GM23338 (cell line): ENCODE measurements at regions not wholly inside any gene's neighbourhood (a gene's known extent, or its start where the extent isn't known, plus 50 kb on each side); places are given as distances from the start of the nearest gene placed in this dataset.

Experiments
- ATAC-seq: fragments of 200-7000 bp; cut with Tn5 transposase; 3 replicates; pipeline ENCODE4 v1.9.1; 2020
- DNase-seq: peaks from one replicate; pipeline ENCODE4 v3.0.0-alpha.2; 2015; ENCODE audit warnings: low spot score
- H2AFZ ChIP-seq: fragments of 200-600 bp; sonication (generic); 2 replicates; pipeline ENCODE4 v1.8.0; 2016; ENCODE audit warnings: antibody characterized with exemption, mild to moderate bottlenecking, moderate library complexity
- H3F3A ChIP-seq: fragments of 200-600 bp; sonication (generic); replicated peaks from 2 replicates; pipeline ENCODE4 v1.8.0; 2017; ENCODE audit warnings: antibody characterized with exemption, mixed run types, low read depth
- H3K27ac ChIP-seq: fragments of 200-600 bp; sonication (generic); 2 replicates; pipeline ENCODE4 v1.6.1; 2016; ENCODE audit warnings: low read depth
- H3K27me3 ChIP-seq: fragments of 200-600 bp; sonication (generic); 2 replicates; pipeline ENCODE4 v1.8.0; 2016; ENCODE audit warnings: mild to moderate bottlenecking, mixed run types, moderate library complexity; ENCODE audit not compliant: insufficient read depth
- H3K36me3 ChIP-seq: fragments of 200-600 bp; sonication (generic); 2 replicates; pipeline ENCODE4 v1.8.0; 2016; ENCODE audit warnings: mild to moderate bottlenecking; ENCODE audit not compliant: insufficient read depth
- H3K4me1 ChIP-seq: fragments of 200-600 bp; sonication (generic); 2 replicates; pipeline ENCODE4 v1.8.0; 2016; ENCODE audit warnings: mild to moderate bottlenecking, moderate library complexity; ENCODE audit not compliant: insufficient read depth
- H3K4me2 ChIP-seq: fragments of 200-600 bp; sonication (generic); 2 replicates; pipeline ENCODE4 v1.7.1; 2017; ENCODE audit warnings: mixed run types
- H3K4me3 ChIP-seq: fragments of 200-600 bp; sonication (generic); 2 replicates; pipeline ENCODE4 v1.6.1; 2016; ENCODE audit warnings: mixed run types
- H3K79me2 ChIP-seq: fragments of 200-600 bp; sonication (generic); replicated peaks from 2 replicates; pipeline ENCODE4 v1.8.0; 2017; ENCODE audit warnings: mild to moderate bottlenecking; ENCODE audit not compliant: insufficient read depth
- H3K9me2 ChIP-seq: fragments of 200-600 bp; sonication (generic); 2 replicates; pipeline ENCODE4 v1.8.0; 2017; ENCODE audit not compliant: insufficient read depth
- H4K20me1 ChIP-seq: fragments of 200-600 bp; sonication (generic); replicated peaks from 2 replicates; pipeline ENCODE4 v1.8.0; 2017; ENCODE audit warnings: mild to moderate bottlenecking; ENCODE audit not compliant: insufficient read depth
- H3K27ac Mint-ChIP-seq: 2 replicates; pipeline ENCODE4 v1.8.0; 2020; ENCODE audit warnings: inconsistent platforms, mild to moderate bottlenecking, moderate library complexity, mixed read lengths
- H3K27me3 Mint-ChIP-seq: 3 replicates; pipeline ENCODE4 v1.8.0; 2022; ENCODE audit warnings: low read depth, mild to moderate bottlenecking, moderate library complexity, mixed read lengths, inconsistent platforms; ENCODE audit not compliant: insufficient read depth, poor library complexity
- H3K36me3 Mint-ChIP-seq: 3 replicates; pipeline ENCODE4 v1.8.0; 2021; ENCODE audit warnings: low read depth, mild to moderate bottlenecking, inconsistent platforms, moderate library complexity, mixed read lengths
- H3K4me1 Mint-ChIP-seq: 3 replicates; pipeline ENCODE4 v1.8.0; 2020; ENCODE audit warnings: mild to moderate bottlenecking, inconsistent platforms, mixed read lengths
- H3K4me3 Mint-ChIP-seq: 3 replicates; pipeline ENCODE4 v1.8.0; 2021; ENCODE audit warnings: moderate library complexity, mild to moderate bottlenecking, inconsistent platforms, mixed read lengths
- H3K9me3 Mint-ChIP-seq: 3 replicates; pipeline ENCODE4 v1.8.0; 2020; ENCODE audit warnings: moderate library complexity, mild to moderate bottlenecking, inconsistent platforms, mixed read lengths
- CREB1 ChIP-seq: fragments of 250-450 bp; sonication (Bioruptor Pico); IDR thresholded peaks from 2 replicates; pipeline ENCODE4 v1.5.0; 2020; ENCODE audit warnings: low read depth, mild to moderate bottlenecking, moderate library complexity
- CTCF ChIP-seq, 2 experiments: fragments of 200-600 bp in 1 of 2; sonication (generic) in 1 of 2; conservative IDR thresholded peaks; 2 replicates each; pipeline versions ENCODE4 v1.5.1 to v1.6.1; 2016 to 2017; ENCODE audit warnings: antibody characterized with exemption in 2 of 2, low read depth in 2 of 2, mild to moderate bottlenecking in 2 of 2, moderate library complexity in 1 of 2
- EZH2 ChIP-seq: fragments of 200-600 bp; sonication (generic); IDR thresholded peaks from one replicate; pipeline ENCODE4 v1.8.0; 2017; ENCODE audit warnings: antibody characterized with exemption, mild to moderate bottlenecking, low read depth; ENCODE audit not compliant: unreplicated experiment
- EZH2phosphoT487 ChIP-seq: fragments of 200-600 bp; sonication (generic); IDR thresholded peaks from one replicate; pipeline ENCODE4 v1.8.1; 2018; ENCODE audit warnings: antibody characterized with exemption; ENCODE audit not compliant: unreplicated experiment
- JUNB ChIP-seq: IDR thresholded peaks from one replicate; pipeline ENCODE4 v1.6.1; 2016; ENCODE audit warnings: antibody characterized with exemption; ENCODE audit not compliant: unreplicated experiment
- NANOG ChIP-seq: IDR thresholded peaks from 2 replicates; pipeline ENCODE4 v1.6.1; 2016; ENCODE audit warnings: antibody characterized with exemption, borderline replicate concordance
- POLR2AphosphoS5 ChIP-seq: IDR thresholded peaks from 2 replicates; pipeline ENCODE4 v1.6.1; 2016; ENCODE audit warnings: antibody characterized with exemption, low read depth
- STAT1 ChIP-seq: IDR thresholded peaks from one replicate; pipeline ENCODE4 v1.6.1; 2016; ENCODE audit warnings: antibody characterized with exemption; ENCODE audit not compliant: unreplicated experiment
- ZNF114 ChIP-seq: fragments of 250-450 bp; sonication (Bioruptor Pico); IDR thresholded peaks from 2 replicates; pipeline ENCODE4 v1.5.0; 2020; ENCODE audit warnings: mild to moderate bottlenecking, moderate library complexity
- ZNF331 ChIP-seq: fragments of 250-450 bp; sonication (Bioruptor Pico); IDR thresholded peaks from 2 replicates; pipeline ENCODE4 v1.5.0; 2020; ENCODE audit warnings: low read depth, mild to moderate bottlenecking, moderate library complexity
- TF ChIP-seq, protein P1 (sequence below): IDR thresholded peaks from 2 replicates; pipeline ENCODE4 v1.6.1; 2016; ENCODE audit warnings: antibody characterized with exemption
- TF ChIP-seq, protein P2 (sequence below): IDR thresholded peaks from one replicate; pipeline ENCODE4 v1.6.1; 2018; ENCODE audit warnings: antibody characterized with exemption; ENCODE audit not compliant: unreplicated experiment

DNA sequence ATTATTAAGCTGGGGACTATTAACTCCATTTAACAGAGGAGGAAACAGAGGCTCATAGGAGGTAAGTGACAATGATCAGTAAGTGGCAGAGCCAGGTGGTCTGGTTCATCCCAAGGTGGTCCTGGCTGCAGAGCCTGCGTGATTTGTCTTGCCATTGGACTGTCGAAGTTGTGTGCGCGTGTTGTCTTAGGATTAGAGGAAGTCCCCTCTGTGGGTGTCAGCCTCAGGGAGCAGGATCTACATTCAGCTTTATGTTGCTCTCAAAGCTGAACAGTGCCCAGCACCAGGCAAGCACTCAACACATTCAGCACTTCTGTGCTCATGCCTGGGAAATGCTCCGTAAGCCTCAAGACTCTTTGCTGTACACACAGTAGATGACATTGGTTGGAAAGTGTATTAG, 139.5 kb downstream of the HERPUD2 start (continued):
- TF ChIP-seq CREB1 (CRISPR knock-in tag) (no peak), JUNB (no peak), NANOG (no peak), ZNF114 (CRISPR knock-in tag) (no peak), ZNF331 (no peak)
- TF ChIP-seq, protein P1, sequence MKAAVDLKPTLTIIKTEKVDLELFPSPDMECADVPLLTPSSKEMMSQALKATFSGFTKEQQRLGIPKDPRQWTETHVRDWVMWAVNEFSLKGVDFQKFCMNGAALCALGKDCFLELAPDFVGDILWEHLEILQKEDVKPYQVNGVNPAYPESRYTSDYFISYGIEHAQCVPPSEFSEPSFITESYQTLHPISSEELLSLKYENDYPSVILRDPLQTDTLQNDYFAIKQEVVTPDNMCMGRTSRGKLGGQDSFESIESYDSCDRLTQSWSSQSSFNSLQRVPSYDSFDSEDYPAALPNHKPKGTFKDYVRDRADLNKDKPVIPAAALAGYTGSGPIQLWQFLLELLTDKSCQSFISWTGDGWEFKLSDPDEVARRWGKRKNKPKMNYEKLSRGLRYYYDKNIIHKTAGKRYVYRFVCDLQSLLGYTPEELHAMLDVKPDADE = no peak
- TF ChIP-seq, protein P2, sequence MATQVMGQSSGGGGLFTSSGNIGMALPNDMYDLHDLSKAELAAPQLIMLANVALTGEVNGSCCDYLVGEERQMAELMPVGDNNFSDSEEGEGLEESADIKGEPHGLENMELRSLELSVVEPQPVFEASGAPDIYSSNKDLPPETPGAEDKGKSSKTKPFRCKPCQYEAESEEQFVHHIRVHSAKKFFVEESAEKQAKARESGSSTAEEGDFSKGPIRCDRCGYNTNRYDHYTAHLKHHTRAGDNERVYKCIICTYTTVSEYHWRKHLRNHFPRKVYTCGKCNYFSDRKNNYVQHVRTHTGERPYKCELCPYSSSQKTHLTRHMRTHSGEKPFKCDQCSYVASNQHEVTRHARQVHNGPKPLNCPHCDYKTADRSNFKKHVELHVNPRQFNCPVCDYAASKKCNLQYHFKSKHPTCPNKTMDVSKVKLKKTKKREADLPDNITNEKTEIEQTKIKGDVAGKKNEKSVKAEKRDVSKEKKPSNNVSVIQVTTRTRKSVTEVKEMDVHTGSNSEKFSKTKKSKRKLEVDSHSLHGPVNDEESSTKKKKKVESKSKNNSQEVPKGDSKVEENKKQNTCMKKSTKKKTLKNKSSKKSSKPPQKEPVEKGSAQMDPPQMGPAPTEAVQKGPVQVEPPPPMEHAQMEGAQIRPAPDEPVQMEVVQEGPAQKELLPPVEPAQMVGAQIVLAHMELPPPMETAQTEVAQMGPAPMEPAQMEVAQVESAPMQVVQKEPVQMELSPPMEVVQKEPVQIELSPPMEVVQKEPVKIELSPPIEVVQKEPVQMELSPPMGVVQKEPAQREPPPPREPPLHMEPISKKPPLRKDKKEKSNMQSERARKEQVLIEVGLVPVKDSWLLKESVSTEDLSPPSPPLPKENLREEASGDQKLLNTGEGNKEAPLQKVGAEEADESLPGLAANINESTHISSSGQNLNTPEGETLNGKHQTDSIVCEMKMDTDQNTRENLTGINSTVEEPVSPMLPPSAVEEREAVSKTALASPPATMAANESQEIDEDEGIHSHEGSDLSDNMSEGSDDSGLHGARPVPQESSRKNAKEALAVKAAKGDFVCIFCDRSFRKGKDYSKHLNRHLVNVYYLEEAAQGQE = no peak

DNA sequence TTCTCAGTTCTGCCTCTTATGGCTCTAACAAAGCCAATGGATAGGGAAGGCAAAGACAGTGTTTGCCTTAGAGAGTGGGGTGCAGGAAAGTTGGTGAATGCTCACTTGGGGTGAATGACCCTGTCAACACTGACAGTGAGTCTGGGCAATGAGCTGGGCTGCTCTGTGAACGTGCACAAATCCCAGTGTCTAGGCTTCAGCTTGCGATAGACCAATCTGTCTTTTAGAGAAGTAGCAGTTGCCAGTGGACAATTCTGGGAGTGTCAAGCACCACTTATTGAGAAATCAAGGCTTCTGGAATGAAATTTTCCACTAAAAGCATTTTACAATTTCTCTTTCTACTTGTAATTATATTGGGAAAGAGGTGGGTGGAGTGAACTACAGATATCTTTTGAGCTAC, 141.4 kb downstream of the HERPUD2 start:
- no peak overlapping the region for H3K4me3 Mint-ChIP-seq
- H3K4me1 Mint-ChIP-seq = no peaks in the 10 kb centered on the region; the same call in 2 of the 3 replicates
- H3K9me2 ChIP-seq = no peaks in the 10 kb centered on the region
- H3K9me3 Mint-ChIP-seq = no peaks in the 10 kb centered on the region; the same call in 2 of the 3 replicates
- H4K20me1 ChIP-seq = no peaks in the 10 kb centered on the region
- no peak overlapping the region for H3K4me3 ChIP-seq
- no peak overlapping the region for H3K4me2 ChIP-seq
- H3K79me2 ChIP-seq = no peaks in the 10 kb centered on the region
- no peak overlapping the region for H3K27ac Mint-ChIP-seq
- H3K36me3 Mint-ChIP-seq = no peaks in the 10 kb centered on the region
- H3F3A ChIP-seq = no peaks in the 10 kb centered on the region
- ATAC-seq = no peak
- H3K36me3 ChIP-seq = no peaks in the 10 kb centered on the region
- H3K27me3 Mint-ChIP-seq = no peaks in the 10 kb centered on the region
- no peak for DNase-seq
- H3K27ac ChIP-seq = no peak overlapping the region
- H3K4me1 ChIP-seq = no peaks in the 10 kb centered on the region
- no peak overlapping the region for H2AFZ ChIP-seq
- H3K27me3 ChIP-seq = no peaks in the 10 kb centered on the region
- TF ChIP-seq CTCF (conservative IDR thresholded peaks at IDR 0.05; ENCODE audit: low read depth in 2 of 2) = no peak
- no peak for TF ChIP-seq ZNF331
- no peak for TF ChIP-seq STAT1
- TF ChIP-seq POLR2AphosphoS5 = no peak
- TF ChIP-seq ZNF114 (CRISPR knock-in tag) = no peak
- no peak for TF ChIP-seq EZH2phosphoT487
- TF ChIP-seq, protein P1 = no peak
- no peak for TF ChIP-seq CREB1 (CRISPR knock-in tag)
- TF ChIP-seq JUNB = no peak
- no peak for TF ChIP-seq NANOG
- no peak for TF ChIP-seq EZH2
- TF ChIP-seq, protein P2 = no peak
